Lung (tissue), 11 donors: ENCODE measurements at regions not wholly inside any gene's neighbourhood (a gene's known extent, or its start where the extent isn't known, plus 50 kb on each side); places are given as distances from the start of the nearest gene placed in this dataset.

ENCODE experiments used
- ATAC-seq: fragments of 200-7000 bp; cut with Tn5 transposase; one replicate; pipeline ENCODE4 v1.9.1; 2020; ENCODE audit warnings: moderate number of reproducible peaks; ENCODE audit not compliant: insufficient read depth, low FRiP score
- DNase-seq, 3 donors: peaks; one replicate each; pipeline ENCODE4 v3.0.0-alpha.2; 2013 to 2017
- H3K27ac ChIP-seq, 2 donors: one replicate each; pipeline ENCODE4 v1.5.1; 2013; ENCODE audit warnings: mild to moderate bottlenecking in 2 of 2, moderate library complexity in 2 of 2, control low read depth in 1 of 2, inconsistent platforms in 1 of 2, low read depth in 1 of 2, low read length in 1 of 2
- H3K27me3 ChIP-seq, 3 donors: one replicate each; pipeline ENCODE4 v1.5.1; 2013; ENCODE audit warnings: low read length in 2 of 3; ENCODE audit not compliant: control insufficient read depth in 3 of 3, insufficient read depth in 3 of 3
- H3K36me3 ChIP-seq, 4 donors: one replicate each; pipeline ENCODE4 v1.5.1; 2013; ENCODE audit warnings: low read length in 4 of 4, mild to moderate bottlenecking in 1 of 4, moderate library complexity in 1 of 4; ENCODE audit not compliant: control insufficient read depth in 4 of 4, insufficient read depth in 4 of 4
- H3K4me1 ChIP-seq, 5 donors: one replicate each; pipeline ENCODE4 v1.5.1; 2013; ENCODE audit warnings: low read length in 5 of 5, mild to moderate bottlenecking in 2 of 5, moderate library complexity in 1 of 5; ENCODE audit not compliant: control insufficient read depth in 5 of 5, insufficient read depth in 5 of 5
- H3K4me3 ChIP-seq: one replicate; pipeline ENCODE4 v1.5.1; 2013; ENCODE audit warnings: mild to moderate bottlenecking, control low read depth, moderate library complexity
- H3K9ac ChIP-seq, 2 donors: one replicate each; pipeline ENCODE4 v1.5.1; 2013; ENCODE audit warnings: low read length in 2 of 2, control low read depth in 1 of 2; ENCODE audit not compliant: insufficient read depth in 1 of 2
- H3K9me3 ChIP-seq, 4 donors: one replicate each; pipeline ENCODE4 v1.5.1; 2013; ENCODE audit warnings: low read length in 3 of 4, mild to moderate bottlenecking in 1 of 4, moderate library complexity in 1 of 4; ENCODE audit not compliant: control insufficient read depth in 4 of 4, insufficient read depth in 3 of 4
- WGBS, 2 donors: extraction: QIAGEN DNeasy Blood & Tissue Kit; methylation state at CpG; one replicate each; pipeline ENCODE4 v1.1.7; 2013; 5-methylcytosine and 5-hydroxymethylcytosine counted together
- TF ChIP-seq, protein P1 (sequence below): IDR thresholded peaks from 2 replicates; pipeline ENCODE4 v1.5.1; 2012; ENCODE audit warnings: mild to moderate bottlenecking; ENCODE audit errors: control extremely low read depth, extremely low read depth
- donor health status: control.
- donor health status: control.
- donor health status: Bipolar disorder and iron deficiency.
- donor health status: healthy.
- donor health status: DM: yes; HTN: yes; CAD: no.

DNA sequence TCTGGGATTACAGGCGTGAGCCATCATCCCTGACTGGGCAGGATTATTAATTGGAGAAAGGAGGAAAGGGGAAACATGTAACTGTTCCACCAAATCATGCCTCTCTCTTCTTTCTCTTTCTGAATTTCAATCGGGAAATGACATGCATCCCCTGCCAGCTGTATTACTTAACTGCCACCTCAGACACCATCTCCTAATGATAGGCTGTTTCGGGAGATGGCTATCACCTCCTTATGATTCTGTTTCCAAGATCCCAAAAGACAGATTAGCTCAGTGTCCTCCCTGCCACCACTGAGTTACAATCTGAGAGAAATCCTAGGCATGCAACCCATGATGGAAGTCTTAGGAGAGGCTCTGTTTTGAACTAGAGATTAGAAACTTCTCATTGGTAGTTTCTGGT, 67.5 kb downstream of the MIS18A start:
- TF ChIP-seq, protein P1, sequence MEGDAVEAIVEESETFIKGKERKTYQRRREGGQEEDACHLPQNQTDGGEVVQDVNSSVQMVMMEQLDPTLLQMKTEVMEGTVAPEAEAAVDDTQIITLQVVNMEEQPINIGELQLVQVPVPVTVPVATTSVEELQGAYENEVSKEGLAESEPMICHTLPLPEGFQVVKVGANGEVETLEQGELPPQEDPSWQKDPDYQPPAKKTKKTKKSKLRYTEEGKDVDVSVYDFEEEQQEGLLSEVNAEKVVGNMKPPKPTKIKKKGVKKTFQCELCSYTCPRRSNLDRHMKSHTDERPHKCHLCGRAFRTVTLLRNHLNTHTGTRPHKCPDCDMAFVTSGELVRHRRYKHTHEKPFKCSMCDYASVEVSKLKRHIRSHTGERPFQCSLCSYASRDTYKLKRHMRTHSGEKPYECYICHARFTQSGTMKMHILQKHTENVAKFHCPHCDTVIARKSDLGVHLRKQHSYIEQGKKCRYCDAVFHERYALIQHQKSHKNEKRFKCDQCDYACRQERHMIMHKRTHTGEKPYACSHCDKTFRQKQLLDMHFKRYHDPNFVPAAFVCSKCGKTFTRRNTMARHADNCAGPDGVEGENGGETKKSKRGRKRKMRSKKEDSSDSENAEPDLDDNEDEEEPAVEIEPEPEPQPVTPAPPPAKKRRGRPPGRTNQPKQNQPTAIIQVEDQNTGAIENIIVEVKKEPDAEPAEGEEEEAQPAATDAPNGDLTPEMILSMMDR, result no peak
- H3K36me3 ChIP-seq, result no peaks in the 10 kb centered on the region
- no peak overlapping the region for H3K9ac ChIP-seq
- WGBS, 2 donors, result 79 to 91% methylated on average over 3 of the region's 3 CpGs
- H3K27ac ChIP-seq, result no peak overlapping the region
- ATAC-seq, result no peak
- H3K4me3 ChIP-seq, result no peak overlapping the region
- no peaks in the 10 kb centered on the region for H3K4me1 ChIP-seq
- no peaks in the 10 kb centered on the region for H3K27me3 ChIP-seq
- peaks cover 0 to 7% (median 0%) of the 10 kb centered on the region in 4 donors for H3K9me3 ChIP-seq
- DNase-seq, result peak; percentile 21 to 65 (median 64)

DNA sequence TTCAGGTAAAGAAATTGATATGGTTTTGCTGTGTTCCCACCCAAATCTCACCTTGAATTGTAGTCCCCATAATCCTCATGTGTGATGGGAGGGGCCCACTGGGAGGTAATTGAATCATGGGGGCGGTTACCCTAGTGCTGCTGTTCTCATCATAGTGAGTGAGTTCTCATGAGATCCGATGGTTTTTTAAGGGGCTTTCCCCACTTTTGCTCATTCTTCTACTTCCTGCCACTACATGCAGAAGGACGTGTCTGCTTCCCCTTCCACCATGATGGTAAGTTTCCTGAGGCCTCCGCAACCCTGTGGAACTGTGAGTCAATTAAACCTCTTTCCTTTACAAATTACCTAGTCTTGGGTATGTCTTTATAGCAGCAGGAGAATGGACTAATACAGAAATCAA, 69.3 kb downstream of the MIS18A start:
- Histone ChIP-seq H3K9me3 (peaks cover 0 to 3% (median 0%) of the 10 kb centered on the region in 4 donors), H3K36me3 (no peaks in the 10 kb centered on the region), H3K4me1 (no peaks in the 10 kb centered on the region), H3K27ac (no peak overlapping the region), H3K4me3 (no peak overlapping the region), H3K27me3 (no peaks in the 10 kb centered on the region), H3K9ac (no peak overlapping the region)
- no peak for DNase-seq
- TF ChIP-seq, protein P1, result no peak
- WGBS, 2 donors, result 76 to 78% methylated on average over 4 of the region's 4 CpGs
- ATAC-seq, result no peak

DNA sequence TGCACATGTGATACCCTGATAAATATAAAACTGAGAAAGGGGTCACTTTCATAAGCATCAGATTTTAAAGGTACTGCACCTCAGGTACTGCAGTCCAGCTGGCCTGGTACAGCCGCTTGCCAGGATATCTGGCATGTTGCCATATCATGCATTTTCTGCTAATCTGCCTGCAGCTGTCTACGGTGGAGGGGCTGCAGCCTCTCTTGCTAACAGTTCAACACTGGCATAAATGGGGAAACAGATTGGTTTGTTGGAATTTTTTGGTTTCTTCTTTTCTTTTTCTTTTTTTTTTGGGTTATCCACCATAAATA, 71.5 kb downstream of the MIS18A start:
- Histone ChIP-seq H3K4me1 (no peaks in the 10 kb centered on the region), H3K9ac (no peak overlapping the region), H3K27me3 (no peaks in the 10 kb centered on the region), H3K9me3 (no peaks in the 10 kb centered on the region), H3K4me3 (no peak overlapping the region), H3K27ac (no peak overlapping the region), H3K36me3 (no peaks in the 10 kb centered on the region)
- ATAC-seq, result no peak
- WGBS, 2 donors, result 61 to 63% methylated on average over 2 of the region's 2 CpGs
- TF ChIP-seq, protein P1, result no peak
- peak in 1 of 3 donors; percentile 17 for DNase-seq

DNA sequence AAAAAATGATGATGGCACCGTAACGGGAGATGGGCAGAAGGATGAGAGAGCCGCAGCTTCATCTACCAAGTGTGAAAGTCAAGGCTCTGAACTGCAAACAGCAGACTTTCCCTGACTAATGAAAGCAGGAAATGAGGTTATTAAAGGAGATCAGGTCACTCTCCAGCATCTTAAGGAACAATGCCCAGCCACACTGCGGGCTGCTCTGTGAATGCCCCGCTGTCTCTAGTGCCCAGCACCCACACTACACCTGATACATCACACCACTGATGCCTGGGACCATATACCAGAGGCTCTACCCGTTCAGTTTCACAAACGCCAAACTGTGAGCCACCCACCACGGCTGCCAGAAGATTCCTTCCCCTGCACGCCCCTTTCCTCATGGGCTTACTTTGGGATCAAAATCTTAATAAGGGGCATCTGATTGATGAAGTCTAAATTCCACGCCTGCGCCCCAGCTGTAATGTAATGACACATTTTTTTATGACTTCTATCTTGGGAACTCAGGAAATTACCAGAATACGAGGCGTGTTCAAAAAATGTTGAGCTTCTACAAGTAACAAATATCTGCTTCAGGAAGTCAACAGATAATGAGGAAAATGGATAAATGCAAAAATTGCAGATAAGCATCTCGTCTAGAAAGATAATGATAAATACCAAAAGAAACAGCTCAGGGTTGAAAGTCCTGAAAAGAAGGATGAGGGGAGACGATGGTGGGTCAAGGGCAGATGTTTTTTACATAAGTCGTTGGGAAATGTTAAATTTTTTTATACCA, 72.0 kb downstream of the MIS18A start:
- Histone ChIP-seq H3K36me3 (no peaks in the 10 kb centered on the region), H3K4me1 (no peaks in the 10 kb centered on the region), H3K27ac (no peak overlapping the region), H3K9me3 (no peaks in the 10 kb centered on the region), H3K9ac (no peak overlapping the region), H3K27me3 (no peaks in the 10 kb centered on the region), H3K4me3 (no peak overlapping the region)
- ATAC-seq, result no peak
- no peak for DNase-seq
- 72 to 76% methylated on average over 16 of the region's 16 CpGs for WGBS, 2 donors
- TF ChIP-seq, protein P1, result no peak
